HG02571 (cell line): ENCODE measurements at regions not wholly inside any gene's neighbourhood (a gene's known extent, or its start where the extent isn't known, plus 50 kb on each side); places are given as distances from the start of the nearest gene placed in this dataset.
"Not testable (repeated sequence)": the region's sequence is repeated elsewhere in the genome, so short reads cannot be mapped to it uniquely, and the experiment has no call there.

Experiments used
- ATAC-seq: cut with Tn5 transposase; IDR thresholded peaks from one replicate; pipeline ENCODE4 v1.9.1; 2021; ENCODE audit warnings: mild to moderate bottlenecking, moderate library complexity; ENCODE audit not compliant: unreplicated experiment

DNA sequence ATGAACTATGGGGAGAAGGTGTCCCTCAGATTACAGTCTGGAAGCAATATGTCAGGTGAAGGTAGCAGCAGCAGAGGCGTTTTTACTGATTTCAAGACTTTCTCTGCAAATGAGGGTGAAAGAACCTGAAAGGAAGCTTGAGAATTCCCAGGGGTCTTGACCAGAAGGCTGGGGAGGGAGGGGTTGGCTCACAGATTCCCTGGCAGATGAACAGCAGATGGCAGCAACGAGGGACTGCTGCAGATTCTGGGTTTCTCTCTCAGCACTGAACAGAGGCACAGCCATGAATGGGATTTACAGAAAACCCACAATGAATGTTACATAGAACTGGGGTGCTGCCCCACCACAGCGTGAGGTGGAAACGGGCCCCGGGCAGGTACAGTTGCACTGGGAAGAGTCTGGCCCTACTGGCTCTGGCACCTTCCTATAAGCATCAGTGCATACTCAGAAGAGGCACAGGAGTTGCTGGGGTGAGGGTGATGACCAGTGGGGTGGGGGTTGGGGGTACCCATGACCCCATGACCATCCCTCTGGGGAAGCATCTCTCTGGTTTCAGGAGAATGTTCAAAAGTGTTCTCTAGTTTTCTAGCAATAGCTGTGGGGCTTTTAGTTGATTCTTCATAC is 317.8 kb downstream of the SH2D4B start:
- ATAC-seq, result no peak

GRCh38 chr10:80856186-80856585 is 318.5 kb downstream of the SH2D4B start:
- no peak for ATAC-seq

DNA sequence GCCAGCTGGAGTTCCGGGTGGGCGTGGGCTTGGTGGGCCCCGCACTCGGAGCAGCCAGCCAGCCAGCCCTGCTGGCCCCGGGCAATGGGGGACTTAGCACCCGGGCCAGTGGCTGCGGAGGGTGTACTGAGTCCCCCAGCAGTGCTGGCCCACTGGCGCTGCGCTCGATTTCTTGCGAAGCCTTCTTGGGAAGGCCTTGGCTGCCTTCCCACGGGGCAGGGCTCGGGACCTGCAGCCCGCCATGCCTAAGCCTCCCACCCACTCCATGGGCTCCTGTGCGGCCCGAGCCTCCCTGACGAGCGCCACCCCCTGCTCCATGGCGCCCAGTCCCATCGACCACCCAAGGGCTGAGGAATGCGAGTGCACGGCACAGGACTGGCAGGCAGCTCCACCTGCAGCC is 321.6 kb downstream of the SH2D4B start:
- ATAC-seq, result not testable (repeated sequence)

GRCh38 chr10:80860719-80861118 is 323.0 kb downstream of the SH2D4B start:
- no peak for ATAC-seq

- ATAC-seq, result no peak
These were observed 324.2 kb downstream of the SH2D4B start for GRCh38 chr10:80861882-80862281.

- ATAC-seq, result peak; percentile 77
These were observed 332.6 kb downstream of the SH2D4B start for GRCh38 chr10:80870282-80870681.

GRCh38 chr10:80871083-80871482 is 333.4 kb downstream of the SH2D4B start:
- ATAC-seq, result no peak

DNA sequence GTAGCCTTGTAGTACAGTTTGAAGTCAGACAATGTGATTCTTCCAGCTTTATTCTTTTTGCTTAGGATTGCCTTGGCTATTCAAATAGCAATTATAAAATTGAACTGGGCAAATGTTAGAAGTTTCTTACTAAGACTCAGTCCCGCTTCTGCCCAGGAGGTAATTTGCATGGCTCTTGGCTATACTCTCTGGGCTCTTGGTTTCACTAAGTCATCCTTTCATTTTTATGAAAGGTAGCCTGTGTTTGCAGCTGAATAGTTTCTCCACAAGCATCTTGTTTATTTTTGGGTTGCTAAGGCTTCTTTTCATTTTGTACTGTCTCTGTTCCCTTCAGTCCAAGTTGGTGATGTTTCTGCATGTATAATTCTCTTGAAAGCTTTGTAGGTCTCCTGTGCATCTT is 340.6 kb downstream of the SH2D4B start:
- ATAC-seq, result no peak

DNA sequence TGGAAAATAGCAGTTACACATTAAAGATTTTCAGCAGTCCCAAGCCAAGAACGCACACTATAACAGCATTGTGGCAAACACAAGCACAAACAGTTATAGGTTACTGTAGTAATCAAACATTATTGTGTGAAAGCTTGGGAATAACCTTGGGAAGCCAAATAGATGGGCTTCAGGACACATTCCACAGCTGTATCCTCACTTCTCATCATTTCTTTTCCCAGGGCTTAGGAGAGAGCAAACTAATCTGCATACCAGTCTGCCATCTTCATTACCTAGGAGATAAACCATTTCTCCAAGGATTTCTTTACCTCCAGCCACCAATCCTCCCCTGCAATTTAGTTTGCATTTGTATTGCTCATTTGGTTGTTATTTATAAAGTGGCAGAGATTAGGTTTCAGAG is 352.4 kb downstream of the SH2D4B start:
- no peak for ATAC-seq

GRCh38 chr10:80893256-80893655 is 355.6 kb downstream of the SH2D4B start:
- no peak for ATAC-seq

DNA sequence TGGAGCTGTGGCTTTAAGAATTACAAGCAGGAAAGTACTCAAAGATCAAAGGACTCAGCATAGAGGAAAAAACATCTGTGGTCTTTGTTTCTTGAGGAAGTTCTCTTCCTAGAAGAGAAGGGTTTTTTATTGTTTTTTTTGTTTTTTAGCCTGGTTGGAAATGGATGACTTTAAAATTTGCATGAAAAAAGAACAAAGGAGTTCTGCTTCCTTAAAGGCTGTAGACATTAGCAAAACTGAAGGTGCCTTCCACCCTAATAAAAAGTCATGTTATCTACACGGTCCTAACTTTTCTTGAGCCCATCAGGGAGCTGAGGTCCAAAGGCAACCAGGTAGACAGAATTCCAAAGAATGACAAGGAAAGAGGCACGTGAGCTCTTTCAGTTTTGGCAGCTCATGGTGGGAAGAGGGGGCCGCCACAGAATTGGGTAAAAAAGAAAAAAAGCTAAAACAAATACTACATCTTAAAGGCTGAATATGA is 356.6 kb downstream of the SH2D4B start:
- no peak for ATAC-seq

- ATAC-seq, result no peak
These were observed 357.2 kb downstream of the SH2D4B start for GRCh38 chr10:80894797-80895467.

DNA sequence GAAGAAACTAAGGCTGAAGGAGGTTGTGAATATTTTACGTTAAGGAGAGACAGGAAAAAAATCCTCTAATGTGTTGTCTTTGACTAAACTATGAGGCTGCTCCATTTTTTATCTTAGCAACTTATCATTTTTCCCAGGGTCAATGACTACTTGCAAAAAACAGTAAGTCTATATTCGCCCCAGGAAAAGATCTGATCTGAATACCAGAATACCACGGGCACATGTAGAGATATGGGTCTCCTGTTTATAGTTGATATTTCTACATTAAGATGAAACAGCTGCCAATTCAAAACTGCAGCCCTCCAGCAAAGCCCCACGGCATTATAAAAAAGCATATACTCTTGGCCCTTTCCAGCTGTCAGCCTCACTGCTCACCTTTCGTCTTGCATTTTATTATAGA is 358.4 kb downstream of the SH2D4B start:
- ATAC-seq, result no peak

DNA sequence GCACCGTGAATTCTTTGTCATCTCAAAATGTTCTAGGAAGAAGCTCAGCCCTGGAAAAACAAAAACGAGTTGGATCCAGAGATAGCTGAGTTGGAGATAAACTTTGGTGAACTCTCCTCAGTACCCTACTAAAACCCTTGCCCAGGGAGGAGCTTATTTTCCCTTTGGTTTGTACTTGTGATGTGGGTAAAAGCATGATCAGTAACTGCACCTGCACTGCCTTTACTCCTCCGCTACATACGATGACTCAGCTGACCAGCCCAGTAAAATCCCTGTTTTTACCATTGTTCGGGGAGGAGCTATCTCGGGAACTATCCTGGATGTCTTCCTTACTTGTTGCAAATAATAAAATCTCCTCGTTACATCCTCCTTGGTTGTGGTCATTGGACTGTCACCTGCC is 359.3 kb downstream of the SH2D4B start:
- ATAC-seq, result no peak

- ATAC-seq, result no peak
These were observed 363.0 kb downstream of the SH2D4B start for GRCh38 chr10:80900661-80901060.

GRCh38 chr10:80908611-80909010 is 370.9 kb downstream of the SH2D4B start:
- no peak for ATAC-seq

DNA sequence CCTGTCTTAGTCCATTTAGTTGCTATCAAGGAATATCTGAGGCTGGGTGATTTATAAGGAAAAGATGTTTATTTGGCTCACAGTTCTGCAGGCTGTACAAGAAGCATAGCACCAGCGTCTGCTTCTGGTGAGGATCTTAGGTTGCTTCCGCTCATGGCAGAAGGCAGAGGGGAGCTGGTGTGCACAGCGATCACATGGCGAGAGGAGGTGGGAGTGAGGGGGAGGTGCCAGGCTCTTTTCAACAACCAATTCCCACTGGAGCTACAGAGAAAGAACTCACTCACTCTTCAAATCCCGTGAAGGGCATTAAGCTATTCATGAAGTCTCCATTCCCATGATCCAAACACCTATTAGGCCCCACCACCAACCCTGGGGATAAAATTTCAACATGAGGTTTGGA is 371.6 kb downstream of the SH2D4B start:
- ATAC-seq, result no peak

DNA sequence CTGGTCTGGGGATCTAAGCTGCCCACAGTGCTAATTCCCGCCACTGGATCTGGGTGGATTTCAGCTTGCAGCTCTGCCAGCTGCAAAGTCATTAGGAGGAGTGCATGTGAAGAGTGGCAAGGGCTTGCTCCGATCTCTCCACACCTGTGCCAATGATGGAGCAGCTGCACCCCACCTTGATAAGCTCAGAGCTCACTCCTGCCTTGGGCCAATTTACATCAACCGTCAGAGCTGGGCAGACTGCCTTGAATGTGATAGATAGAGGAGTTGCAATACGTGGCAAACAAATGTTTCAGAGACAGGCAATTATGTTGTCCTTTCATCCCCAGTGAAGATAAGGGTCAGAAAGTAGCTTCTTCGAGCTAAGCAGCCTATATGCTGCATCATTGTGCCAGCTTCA is 379.9 kb downstream of the SH2D4B start:
- ATAC-seq, result no peak

- ATAC-seq, result no peak
These were observed 383.3 kb downstream of the SH2D4B start for GRCh38 chr10:80921032-80921431.

DNA sequence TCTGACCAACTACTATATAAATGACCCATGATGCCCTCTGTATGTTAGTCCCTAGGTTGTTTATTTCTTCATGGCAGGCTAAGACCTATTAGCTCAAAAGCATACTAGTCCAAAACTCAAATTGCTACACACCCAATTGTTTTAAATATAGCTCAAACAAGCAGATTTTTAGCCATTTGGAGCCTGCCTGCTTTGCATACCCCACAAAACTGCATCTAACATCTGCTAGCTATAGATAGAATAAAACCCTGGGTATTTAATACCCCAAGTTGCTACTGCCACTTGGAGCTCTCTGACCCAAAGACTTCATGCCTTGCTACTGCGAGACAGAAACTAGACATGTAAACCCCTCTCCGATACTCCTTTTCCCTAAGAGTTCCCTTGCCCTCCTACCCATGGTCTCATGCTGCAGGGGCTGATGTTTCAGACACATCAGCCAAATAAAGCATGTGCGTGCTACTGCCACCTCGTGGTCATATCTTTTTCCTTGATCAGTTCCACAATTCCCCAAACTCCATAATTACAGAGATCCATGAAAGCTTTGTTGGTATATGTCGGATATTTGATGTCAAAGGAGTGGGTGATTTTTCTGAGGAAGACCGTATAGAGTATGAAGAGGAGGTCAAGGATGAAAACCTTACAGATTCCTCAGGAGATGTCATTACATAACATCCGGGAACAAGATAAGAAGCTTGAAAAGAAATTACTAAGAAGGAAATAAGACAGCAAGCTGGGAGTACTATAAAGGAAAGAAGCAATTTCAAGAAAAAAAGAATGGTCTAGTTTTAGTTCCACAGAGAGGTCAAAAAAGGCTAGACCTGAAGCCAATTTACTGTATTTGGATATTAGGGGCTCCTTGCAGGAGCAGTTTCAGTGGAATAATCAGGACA is 386.6 kb downstream of the SH2D4B start:
- ATAC-seq, result no peak

DNA sequence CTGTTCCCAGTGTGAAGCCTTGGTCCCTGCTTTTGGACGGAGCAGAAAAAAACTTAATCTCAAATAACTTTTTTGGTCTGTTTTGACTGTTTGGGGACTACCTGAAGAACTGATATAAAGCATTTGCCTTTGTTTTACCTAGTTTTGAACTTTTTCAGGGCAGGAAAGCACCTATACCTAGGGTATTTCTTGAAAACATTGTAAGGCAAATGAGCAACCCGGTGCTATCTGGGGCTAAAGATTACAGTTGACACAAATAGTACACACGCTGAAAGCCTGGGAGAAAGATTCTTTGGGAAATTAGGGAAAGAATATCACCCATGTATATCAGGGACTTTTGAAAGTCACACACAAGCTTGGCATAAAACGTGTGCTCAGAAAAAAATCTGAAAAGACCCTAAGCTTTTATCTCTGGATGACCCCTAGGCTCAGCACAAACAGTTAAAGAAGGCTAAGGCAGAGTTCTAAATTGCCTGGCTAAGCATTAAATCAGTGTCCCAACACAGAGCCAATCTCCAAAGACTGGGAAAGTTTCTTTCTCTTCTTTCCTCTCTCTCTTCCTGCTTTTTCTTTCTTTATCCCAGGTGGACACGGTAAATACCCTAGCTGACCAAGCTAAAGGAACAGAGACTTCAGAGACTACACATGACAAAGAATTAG is 389.8 kb downstream of the SH2D4B start:
- ATAC-seq, result no peak
